Stimulated activated naive CD8-positive, alpha-beta T cell treated with anti-CD3 and anti-CD28 coated beads, Interleukin-15, Interleukin-2, amounts not matched to agents 100 U/mL and 50 U/mL, for 24 hours (primary cell): ENCODE measurements at regions not wholly inside any gene's neighbourhood (a gene's known extent, or its start where the extent isn't known, plus 50 kb on each side); places are given as distances from the start of the nearest gene placed in this dataset.
A peak's percentile ranks its signal among the peaks of the same experiment; 100 is the strongest.
"Not testable (repeated sequence)": the region's sequence is repeated elsewhere in the genome, so short reads cannot be mapped to it uniquely, and the experiment has no call there.

Experiments
- ATAC-seq: fragments of 150-1000 bp; cut with Tn5 transposase; one replicate; pipeline ENCODE4 v1.10.0; 2021
- DNase-seq: peaks from one replicate; pipeline ENCODE4 v3.0.0; 2021

DNA sequence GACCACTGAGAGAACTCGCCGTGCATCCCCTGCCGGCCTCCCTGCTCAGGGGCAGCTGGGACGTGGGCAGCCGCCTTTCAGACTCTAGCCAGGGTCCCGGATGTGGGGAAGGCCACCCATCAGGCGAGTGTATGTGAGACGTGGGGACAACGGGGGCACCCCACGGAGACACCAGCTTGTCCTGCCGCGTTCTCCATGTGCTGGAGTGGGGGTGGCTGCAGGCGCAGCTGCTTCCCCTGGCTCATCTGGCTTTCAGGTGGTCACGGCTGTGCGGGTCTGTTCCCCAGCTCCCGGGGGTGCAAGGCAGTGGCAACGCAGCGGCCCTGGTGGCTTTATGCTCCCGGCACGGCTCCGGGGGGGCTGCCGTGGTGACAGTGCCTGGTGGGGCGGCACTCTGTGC lies 4427.5 kb upstream of the TPTE start:
- not testable (repeated sequence) for ATAC-seq, DNase-seq

DNA sequence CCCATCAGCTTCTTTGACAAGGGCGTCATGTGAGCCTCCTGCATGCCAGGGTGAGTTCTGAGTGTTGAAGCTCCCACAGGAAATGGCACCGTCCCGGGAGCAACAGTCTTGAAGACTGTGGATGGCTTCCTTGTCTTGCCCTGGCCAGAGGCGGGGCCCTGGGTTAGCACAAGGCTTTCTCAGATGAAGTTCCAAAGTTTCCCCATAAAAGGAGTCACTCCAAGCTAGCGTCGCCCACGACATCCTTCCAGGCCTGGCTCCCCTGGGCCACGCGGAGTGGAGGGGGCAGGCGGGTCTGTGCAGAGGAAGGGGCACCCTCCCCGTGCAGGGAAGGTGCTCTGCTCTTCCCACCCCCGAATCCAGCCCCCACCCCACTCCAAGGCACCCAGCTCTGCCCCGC lies 4426.1 kb upstream of the TPTE start:
- not testable (repeated sequence) for ATAC-seq, DNase-seq

DNA sequence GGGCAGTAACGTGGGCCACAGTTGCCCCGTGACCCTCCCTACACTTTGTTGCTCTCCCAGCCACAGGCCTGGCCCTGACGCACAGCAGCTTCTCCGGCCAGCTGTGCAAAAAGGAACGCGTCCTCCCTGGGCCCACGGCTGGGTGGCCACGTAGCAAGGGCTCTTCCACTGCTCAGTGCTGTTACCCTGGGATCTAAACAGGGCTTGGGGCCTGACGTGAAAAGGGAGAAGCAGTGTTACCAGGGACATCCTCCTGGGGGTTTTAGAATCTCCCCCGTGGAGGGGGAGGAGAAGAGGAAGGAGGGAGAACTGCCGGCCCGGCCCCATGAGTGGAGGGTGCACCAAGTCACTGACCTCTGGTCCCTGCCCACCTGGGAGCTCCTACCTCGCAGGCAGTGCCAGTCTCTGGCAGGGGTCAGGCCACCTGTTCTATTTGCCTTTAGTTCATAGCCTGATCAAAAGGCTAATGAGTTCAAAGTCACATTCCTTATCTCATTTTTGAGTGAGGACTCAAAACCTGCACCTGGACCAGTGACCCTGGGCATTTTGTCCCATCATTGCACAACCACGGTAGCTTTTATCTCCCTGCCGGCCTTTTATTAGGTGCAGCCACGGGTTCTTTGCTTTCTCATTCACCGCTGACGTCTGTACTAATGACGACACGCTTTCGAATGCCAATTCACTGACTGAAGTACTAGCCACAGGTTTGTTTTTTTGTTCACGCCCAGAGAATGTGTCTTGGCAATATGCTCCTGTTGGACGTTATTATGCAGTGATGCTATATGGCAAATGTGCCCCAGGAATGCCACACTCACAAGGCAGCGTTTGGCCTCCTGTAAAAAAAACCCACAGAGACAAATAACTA lies 4424.6 kb upstream of the TPTE start:
- not testable (repeated sequence) for ATAC-seq, DNase-seq

DNA sequence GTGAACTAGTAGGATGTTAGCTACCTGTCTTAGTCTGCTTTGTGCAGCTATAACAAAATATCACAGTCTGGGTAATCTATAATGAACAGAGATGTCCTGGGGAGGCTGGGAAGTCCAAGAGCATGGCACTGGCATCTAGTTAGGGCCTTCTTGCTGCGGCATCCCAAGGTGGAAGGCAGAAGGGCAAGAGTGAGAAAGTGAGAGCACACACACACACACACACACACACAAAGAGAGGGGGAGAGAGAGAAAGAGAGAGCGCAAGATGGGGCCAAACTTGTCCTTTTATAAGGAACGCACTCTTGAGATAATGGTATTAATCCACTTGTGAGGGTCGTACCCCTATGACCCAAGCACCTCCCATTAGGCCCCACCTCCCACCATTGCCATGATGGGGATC lies 4423.6 kb upstream of the TPTE start:
- not testable (repeated sequence) for ATAC-seq

DNA sequence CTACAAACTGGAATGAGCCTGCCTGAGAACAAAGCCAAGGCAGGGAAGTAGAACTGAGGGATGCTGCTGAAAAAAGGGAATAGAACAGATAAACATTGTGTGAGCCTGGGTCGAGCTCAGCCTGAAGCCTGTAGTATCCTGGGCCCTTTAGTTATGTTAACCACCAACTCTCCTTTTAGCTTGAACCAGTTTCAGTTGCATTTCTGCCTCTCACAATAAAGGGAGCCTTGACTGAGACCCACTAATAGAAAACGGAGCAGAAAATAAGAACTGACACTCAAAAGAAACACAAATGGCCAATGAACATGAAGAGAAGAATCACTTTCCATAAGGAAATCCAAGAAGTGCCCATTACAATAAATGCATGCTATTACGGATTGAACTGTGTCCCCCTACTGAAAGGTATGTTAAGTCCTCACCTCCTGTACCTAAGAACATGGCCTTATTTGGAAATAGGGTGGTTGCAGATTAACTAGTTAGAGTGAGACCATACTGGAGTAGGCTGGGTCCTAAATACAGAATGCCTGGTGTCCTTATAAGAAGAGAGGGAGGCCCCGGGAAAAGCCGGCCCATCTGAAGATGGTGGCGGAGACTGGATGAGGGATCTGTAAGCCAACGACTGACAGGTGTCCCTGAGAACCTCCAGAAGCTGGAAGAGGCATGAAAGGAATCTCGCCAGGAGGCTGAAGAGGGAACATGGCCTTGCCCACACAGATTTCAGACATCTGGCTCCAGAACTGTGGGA lies 4423.0 kb upstream of the TPTE start:
- ATAC-seq, DNase-seq: not testable (repeated sequence)

More for the DNA sequence above, 4423.6 kb upstream of the TPTE start:
- DNase-seq, result not testable (repeated sequence)

DNA sequence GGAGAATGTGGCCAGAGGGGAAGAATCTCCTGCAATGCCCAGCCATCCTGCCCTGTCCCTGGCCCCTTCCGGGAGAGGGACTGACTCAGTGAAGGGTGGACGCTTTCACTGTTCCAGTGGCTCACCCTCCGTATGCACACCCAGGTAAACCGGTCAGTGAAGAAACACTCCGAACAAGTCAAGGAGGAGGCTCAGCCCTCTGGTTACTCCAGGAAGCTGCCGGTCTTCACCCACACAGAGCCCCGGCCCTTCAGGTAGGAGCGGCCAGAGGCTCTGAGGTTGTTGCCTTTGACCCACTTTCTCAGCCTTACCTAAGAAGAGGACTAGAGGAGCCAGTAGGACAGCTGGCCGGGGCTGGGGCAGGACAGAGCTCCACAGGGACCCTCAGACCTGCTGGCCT lies 4419.8 kb upstream of the TPTE start:
- ATAC-seq, DNase-seq: not testable (repeated sequence)

DNA sequence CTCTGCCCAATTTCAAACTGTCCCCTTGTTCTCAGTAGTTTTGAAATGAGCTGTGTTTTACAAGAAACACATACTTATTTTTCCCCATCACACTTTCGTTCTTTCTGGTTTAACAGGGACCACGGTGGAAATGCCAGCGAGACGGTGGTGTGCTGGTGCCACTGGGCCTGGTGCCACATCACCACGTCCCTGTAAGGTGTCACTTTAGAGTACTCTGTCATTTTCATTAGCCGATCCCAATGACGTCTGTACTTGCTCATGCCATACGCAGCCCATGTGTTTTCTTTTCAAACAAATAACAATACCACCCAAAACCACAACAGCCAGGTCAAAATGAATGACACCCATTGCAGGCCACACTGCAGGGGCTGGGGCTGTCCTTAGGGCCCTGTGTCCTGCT lies 4416.8 kb upstream of the TPTE start:
- not testable (repeated sequence) for ATAC-seq, DNase-seq

DNA sequence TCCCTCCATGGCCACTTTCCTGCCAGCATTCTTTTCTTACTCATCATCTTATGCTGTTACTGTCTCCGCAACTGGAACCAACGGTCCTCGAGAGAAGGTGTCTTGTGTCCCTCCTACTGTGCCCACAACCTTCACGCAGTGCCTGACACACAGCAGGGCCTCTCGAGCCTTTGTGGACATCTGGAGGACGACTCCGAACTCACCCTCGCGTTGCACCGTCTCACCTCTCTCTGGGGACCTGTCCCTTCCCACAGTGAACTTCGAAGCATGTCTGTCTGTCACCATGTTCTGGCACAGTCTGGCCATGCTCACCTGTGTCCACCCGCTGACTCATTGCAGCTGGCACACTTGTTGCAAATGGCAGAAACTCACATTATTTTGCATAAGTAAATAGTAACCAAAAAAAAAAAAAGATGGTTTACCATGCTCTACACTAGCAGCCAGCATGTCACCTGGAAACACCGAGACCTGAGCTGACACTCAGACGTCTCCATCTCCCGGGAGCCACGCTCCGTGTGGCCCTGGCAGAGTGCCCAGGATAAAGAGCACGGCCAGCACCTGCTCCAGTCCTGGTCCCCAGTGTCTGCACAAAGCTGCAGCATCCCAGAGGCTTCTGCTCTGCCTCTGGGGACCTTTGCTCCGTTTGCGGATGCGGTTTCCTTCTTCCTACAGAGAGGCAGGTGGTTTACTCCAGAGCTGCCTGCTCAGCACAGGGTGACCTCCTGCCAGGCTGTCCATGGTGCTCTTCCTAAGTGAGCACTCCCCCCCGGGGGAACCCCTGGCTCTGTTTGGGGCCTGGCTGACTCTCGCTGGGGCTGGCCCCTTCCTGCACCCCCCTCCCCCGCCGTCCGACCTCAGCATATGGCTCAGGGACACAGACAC lies 4414.5 kb upstream of the TPTE start:
- ATAC-seq, DNase-seq: not testable (repeated sequence)

DNA sequence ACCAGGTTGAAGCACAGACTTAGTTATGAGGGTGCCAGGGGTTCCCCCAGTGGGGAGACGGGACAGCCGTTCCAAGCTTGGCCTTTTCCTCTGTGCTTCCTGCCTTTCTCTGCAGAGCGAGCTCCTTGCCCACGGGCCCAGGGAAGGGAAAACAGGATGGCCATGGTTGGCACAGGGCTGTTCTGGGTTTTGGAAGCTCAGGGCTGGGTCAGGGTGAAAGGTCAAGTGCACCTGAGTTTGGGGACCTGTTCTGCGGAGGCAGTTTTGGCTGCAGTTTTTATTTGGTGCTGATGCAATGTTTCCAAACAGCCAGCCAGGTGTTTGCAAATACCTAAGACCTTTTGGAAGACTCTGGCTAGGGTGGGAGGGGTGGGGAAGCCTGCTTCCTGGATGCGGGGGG lies 4412.5 kb upstream of the TPTE start:
- ATAC-seq, DNase-seq: not testable (repeated sequence)

DNA sequence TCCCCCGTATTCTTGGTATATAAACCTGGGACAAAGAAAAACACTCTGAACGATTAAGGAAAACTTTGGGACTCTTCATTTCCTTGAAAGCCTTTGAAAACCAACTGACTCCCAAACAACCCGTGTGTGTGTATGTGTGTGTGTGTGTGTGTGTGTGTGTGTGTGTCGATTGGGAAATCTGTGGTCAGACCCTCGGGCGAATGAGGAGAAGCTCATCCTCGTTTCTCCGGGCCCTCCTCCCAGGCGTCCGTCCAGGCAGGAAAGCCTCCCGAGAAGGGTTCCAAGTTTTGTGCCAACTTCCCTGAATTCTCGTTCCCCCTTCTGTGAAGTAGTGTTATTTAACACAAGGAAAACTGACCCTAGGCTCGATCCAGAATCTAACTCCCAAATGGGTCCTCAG lies 4411.6 kb upstream of the TPTE start:
- DNase-seq, ATAC-seq: not testable (repeated sequence)

DNA sequence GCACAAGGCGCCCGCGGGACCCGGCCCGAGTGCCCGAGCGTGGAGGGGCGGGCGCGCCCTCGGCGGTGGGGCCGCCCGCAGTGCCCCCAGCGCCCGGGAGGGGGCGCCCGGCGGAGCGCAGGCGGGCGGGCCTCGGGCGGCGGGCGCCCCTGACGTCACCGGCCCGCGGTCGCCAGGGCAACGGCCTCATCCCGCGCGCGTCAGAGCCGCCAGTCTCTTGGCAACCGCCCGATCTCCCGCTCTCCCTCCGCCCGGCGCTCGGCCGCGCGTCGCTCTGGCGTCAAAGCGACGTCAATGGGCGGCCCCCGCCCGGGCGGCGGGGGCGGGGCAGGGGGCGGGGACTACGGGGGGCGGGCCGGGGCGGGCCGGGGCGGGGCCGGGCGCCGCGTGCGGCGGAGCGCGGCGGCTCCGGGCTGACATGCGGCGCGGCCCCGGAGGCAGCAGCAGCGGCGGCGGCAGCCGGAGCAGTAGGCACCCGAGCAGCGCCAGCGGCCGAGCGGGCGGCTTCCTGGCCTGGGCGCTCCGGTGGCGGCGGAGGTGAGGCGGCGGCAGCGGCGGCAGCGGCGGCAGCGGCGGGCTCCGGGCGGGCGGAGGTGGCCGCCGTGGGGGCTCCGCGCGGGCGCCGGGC lies 4410.6 kb upstream of the TPTE start:
- ATAC-seq, result peak; percentile 95
- not testable (repeated sequence) for DNase-seq

DNA sequence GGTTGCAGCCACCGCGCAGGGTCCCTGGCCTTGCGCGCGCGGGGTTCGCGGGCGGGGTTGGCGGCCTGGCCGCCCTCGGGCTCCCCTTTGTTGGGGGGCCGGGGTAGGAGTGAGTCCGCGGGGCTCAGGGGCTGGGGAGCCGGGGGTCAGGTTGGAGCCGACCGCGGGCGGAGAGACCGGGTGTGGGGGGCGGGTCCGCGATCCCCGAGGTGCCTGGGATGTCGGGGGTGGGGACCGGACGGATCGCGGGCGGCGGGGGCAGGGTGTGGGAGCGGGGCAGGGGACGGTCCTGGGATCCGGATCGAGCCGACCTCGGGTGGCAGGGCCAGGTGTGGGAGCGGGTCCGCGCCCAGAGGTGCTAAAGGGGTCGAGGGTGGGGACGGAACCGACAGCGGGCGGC lies 4410.0 kb upstream of the TPTE start:
- ATAC-seq, result peak; percentile 16
- peak; percentile 13 for DNase-seq

DNA sequence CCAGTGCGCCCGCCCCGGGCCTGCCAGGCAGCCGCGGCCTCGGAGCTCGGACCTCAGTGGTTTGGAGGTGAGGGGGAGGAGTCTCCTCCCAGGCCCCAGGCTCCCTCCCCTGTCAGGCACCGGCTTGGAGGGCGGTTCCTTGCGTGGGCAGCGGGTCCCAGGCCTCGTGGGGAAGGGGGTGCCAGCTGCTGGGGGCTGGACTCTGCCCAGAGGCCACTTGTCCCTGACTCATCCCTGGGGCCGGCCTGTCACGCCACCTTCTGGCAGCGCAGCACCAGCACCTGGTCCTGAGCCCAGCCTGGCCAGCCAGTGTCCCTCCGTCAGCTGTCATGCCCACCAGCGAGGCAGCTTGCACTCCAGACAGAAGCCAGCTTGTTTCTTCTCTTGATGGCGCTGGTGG lies 4403.0 kb upstream of the TPTE start:
- ATAC-seq, DNase-seq: not testable (repeated sequence)

DNA sequence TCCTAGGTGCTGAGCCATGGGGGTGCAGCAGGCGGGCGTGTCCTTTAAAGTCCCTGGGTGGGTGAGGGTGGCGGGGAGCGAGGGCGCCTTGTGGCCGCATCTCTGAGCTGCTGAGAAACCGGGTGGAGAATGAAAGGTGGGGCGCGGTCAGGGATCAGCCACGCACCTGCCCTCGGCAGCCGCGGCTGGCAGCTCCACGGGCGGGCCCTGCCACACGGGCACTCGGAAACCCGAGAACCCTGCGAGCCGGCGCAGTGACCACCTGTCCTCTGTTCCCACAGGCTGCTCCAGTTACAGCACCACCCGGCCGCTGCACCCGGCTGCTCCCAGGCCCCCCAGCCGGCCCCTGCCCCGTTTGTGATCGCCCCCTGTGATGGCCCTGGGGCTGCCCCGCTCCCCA lies 4400.5 kb upstream of the TPTE start:
- DNase-seq, ATAC-seq: not testable (repeated sequence)

DNA sequence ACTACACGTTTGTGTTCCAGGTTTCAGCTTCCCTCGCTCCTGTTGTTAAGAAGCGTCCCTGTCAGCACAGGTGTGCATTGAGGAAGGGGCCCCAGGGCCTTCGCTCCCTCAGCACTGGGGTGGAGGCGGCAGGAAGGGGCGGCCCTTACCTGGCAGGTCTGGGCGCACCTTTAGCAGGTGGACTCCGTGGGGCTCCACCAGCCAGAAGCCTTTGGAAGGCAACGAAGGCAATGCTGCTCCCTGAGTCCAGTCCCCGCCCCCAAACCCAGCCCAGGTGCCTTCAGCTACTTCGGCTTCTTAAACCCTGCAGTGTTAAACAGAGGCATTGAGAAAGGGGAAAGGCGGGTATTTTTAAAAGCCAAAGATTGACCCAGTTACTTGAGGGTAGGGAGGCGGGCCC lies 4398.8 kb upstream of the TPTE start:
- ATAC-seq, DNase-seq: not testable (repeated sequence)

DNA sequence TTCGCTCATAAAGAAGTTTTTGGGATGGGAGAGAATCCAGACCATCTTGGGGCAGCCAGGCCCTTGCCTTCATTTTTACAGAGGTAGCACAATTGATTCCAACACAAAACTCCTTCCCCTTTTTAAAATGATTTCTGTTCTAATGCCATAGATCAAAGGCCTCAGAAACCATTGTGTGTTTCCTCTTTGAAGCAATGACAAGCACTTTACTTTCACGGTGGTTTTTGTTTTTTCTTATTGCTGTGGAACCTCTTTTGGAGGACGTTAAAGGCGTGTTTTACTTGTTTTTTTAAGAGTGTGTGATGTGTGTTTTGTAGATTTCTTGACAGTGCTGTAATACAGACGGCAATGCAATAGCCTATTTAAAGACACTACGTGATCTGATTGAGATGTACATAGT lies 4398.2 kb upstream of the TPTE start:
- ATAC-seq, DNase-seq: not testable (repeated sequence)

DNA sequence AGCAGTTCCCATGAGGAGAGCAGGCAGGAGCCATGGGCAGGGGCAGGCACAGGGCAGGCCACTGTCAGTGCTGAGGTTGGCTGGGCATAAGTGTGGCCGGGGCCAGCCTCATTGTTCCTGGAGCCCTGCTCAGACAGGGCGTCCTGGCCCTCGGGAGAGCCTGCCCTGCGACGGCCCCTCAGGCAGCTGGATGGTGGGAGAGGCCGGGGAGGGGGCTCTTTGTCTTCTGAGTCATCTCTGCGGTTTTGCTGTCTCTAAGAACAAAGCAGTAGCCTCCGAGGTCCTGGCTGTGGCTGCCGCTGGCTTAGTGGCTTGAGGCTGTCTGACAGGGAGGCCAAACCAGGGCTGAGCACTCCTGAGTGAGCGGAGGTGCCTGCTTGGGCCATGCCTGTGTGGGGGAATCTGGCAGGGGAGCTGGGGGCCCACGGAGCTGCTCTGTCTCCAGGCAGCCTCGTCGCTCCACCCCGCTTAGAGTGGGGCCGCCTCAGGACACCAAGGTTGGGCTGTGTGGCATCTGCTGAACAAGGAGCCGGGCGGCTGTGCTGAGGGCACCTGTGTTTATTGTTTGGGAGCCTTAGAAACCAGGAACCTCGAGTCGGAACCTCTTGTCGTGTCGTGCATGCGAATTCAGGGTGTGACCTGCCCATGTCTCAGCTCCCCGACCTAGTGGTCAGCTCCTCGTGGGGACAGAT lies 4395.7 kb upstream of the TPTE start:
- DNase-seq, ATAC-seq: not testable (repeated sequence)

DNA sequence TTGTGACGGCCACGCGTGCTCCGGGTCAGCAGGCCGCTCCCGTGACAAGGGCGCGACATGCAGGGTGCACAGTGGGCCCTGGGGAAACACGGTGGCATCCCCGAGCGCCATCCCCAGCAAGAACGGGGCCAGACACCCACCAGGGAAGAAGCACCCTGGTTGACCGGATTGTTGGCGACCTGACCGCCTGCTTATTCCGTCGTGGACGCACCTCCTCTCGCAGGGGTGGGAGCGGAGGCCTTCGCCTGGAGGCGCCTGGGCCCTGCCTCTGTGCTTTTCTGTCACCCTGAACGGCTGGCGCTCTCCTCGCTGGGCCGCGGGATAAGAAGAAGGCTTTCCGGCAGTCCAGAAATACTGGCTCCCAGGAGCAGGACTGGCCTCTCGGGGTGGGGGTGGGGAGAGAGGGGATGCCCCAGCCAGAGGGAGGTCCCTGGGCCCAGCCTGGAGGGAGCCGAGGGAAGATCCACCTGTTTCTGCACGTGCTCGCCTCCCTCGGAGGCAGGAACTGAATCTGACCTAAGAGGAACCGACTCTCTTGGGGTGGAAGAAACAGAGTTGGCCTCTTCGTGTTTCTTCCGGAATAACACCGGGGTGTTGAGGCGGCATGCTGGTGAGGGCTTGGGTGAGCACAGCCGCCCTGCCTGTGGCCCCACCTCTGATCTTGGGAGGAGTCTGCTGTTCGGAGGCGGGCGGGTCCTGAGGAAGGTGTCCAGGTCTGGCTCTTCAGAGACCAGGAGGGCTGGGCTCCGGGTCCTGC lies 4394.2 kb upstream of the TPTE start:
- not testable (repeated sequence) for DNase-seq
- peak; percentile 50 for ATAC-seq

DNA sequence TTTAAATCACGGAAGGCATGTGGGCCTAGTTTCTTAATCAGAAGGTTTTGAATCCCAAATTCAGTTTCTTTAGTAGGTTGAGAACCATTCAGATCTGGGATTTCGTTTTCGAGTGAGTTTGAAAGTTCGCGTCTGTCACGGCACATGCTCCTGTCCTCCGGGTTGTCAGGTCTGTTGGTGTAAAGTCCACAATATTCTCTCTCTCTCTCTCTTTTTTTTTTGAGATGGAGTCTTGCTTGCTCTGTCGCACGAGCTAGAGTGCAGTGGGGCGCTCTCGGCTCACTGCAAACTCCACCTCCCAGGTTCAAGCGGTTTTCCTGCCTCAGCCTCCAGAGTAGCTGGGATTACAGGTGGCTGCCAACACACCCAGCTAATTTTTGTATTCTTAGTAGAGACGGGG lies 4390.6 kb upstream of the TPTE start:
- DNase-seq, ATAC-seq: not testable (repeated sequence)

DNA sequence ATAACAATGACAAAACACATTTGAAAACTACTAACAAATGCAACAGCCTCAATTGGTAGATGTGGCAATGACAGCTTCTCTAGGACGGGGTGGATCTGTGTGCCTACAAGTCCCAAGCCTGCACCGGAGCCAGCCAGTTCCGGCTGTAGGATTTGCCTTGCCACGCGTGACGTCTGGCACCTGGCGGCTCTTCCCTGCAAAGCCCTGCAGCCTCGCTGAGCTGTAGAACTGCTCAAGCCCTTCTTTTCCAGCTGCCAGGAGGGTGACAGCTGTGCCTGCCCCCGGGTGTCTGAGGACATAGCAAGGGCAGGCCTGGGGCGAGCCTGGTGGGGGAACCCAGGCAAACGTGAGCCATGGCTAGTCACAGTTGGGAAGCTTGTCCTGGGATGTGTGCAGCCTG lies 4388.0 kb upstream of the TPTE start:
- ATAC-seq, DNase-seq: not testable (repeated sequence)
